Gastroesophageal sphincter (tissue), 3 donors: ENCODE measurements at regions not wholly inside any gene's neighbourhood (a gene's known extent, or its start where the extent isn't known, plus 50 kb on each side); places are given as distances from the start of the nearest gene placed in this dataset.

Source experiments
- CTCF ChIP-seq, 4 experiments: fragments of 200-600 bp in 2 of 4; fragments of 450-650 bp in 2 of 4; sonication (generic) in 1 of 4; IDR thresholded peaks; one replicate each; pipeline ENCODE4 v1.5.1; 2017 to 2019; ENCODE audit warnings: antibody characterized with exemption in 4 of 4, mild to moderate bottlenecking in 2 of 4, moderate library complexity in 2 of 4
- POLR2A ChIP-seq, 2 donors: fragments of 450-650 bp; IDR thresholded peaks; one replicate each; pipeline ENCODE4 v1.6.1; 2017; ENCODE audit warnings: antibody characterized with exemption in 2 of 2, mild to moderate bottlenecking in 2 of 2, moderate library complexity in 1 of 2
- POLR2AphosphoS5 ChIP-seq: sonication (generic); formaldehyde crosslinking; IDR thresholded peaks from one replicate; pipeline ENCODE4 v1.6.1; 2017; ENCODE audit warnings: antibody characterized with exemption

- TF ChIP-seq CTCF (IDR thresholded peaks at IDR 0.05) (peak in 1 of 4 experiments; percentile 12), POLR2AphosphoS5 (no peak), POLR2A (IDR thresholded peaks at IDR 0.05) (no peak)
Observed at GRCh38 chr1:14522926-14523241, 75.6 kb upstream of the KAZN start.
